T-cell (primary cell): ENCODE measurements at regions not wholly inside any gene's neighbourhood (a gene's known extent, or its start where the extent isn't known, plus 50 kb on each side); places are given as distances from the start of the nearest gene placed in this dataset.

Experiments
- ATAC-seq, 4 experiments: fragments of 200-7000 bp in 3 of 4; fragments of 150-1000 bp in 1 of 4; cut with Tn5 transposase; replicated peaks in 1 of 4; 1 replicate in 3 of 4; 2 replicates in 1 of 4; pipeline ENCODE4 v1.10.0; 2021; ENCODE audit warnings: moderate library complexity in 3 of 4, mild to moderate bottlenecking in 2 of 4, moderate number of reproducible peaks in 1 of 4
- CTCF ChIA-PET, 2 donors: fragments of 300-600 bp; sonication (Branson Sonifier 250); formaldehyde crosslinking; loops; one replicate each; lab custom pipeline; 2022; ENCODE audit warnings: antibody characterized with exemption in 2 of 2; lab: Charles Lee
- POLR2A ChIA-PET, 2 donors: fragments of 300-600 bp; sonication (Branson Sonifier 250); formaldehyde crosslinking; loops; one replicate each; lab custom pipeline; 2022; ENCODE audit warnings: antibody characterized with exemption in 2 of 2; lab: Charles Lee
- DNase-seq, 35 experiments: peaks; one replicate each; pipeline versions ENCODE4 v3.0.0 to v3.0.0-alpha.2; 2013 to 2023
- H3K27ac ChIP-seq: one replicate; pipeline ENCODE4 v1.5.1; 2013; ENCODE audit warnings: low read length
- H3K27me3 ChIP-seq, 2 experiments: replicated peaks in 1 of 2; 1 replicate in 1 of 2; 2 replicates in 1 of 2; pipeline versions ENCODE4 v1.6.1 to v1.7.0; 2013; ENCODE audit warnings: low read length in 1 of 2, mixed read lengths in 1 of 2; ENCODE audit not compliant: control insufficient read depth in 2 of 2, insufficient read depth in 2 of 2; ENCODE audit errors: extremely low read depth in 1 of 2
- H3K36me3 ChIP-seq, 2 donors: 1 replicate in 1 of 2; 2 replicates in 1 of 2; pipeline versions ENCODE4 v1.6.1 to v1.7.0; 2013; ENCODE audit warnings: low read length in 1 of 2; ENCODE audit not compliant: control insufficient read depth in 2 of 2, insufficient read depth in 1 of 2; ENCODE audit errors: extremely low read depth in 1 of 2
- H3K4me1 ChIP-seq, 2 experiments: 1 replicate in 1 of 2; 2 replicates in 1 of 2; pipeline versions ENCODE4 v1.6.1 to v1.7.0; 2013; ENCODE audit warnings: low read length in 2 of 2, mixed read lengths in 1 of 2; ENCODE audit not compliant: insufficient read depth in 2 of 2, control insufficient read depth in 1 of 2; ENCODE audit errors: extremely low read depth in 1 of 2
- H3K4me3 ChIP-seq, 2 donors: 1 replicate in 1 of 2; 2 replicates in 1 of 2; pipeline versions ENCODE4 v1.5.1 to v1.7.0; 2013; ENCODE audit warnings: mild to moderate bottlenecking in 2 of 2, low read length in 1 of 2, moderate library complexity in 1 of 2; ENCODE audit not compliant: control insufficient read depth in 1 of 2; ENCODE audit errors: extremely low read depth in 1 of 2
- H3K9me3 ChIP-seq: 2 replicates; pipeline ENCODE4 v1.7.0; 2013
- H3K27ac Mint-ChIP-seq, 2 donors: one replicate each; pipeline ENCODE4 v1.8.0; 2020 to 2021; ENCODE audit warnings: mild to moderate bottlenecking in 2 of 2, mixed read lengths in 2 of 2
- H3K27me3 Mint-ChIP-seq, 2 donors: one replicate each; pipeline ENCODE4 v1.8.0; 2021 to 2022; ENCODE audit warnings: mixed read lengths in 2 of 2
- H3K36me3 Mint-ChIP-seq: one replicate; pipeline ENCODE4 v1.8.0; 2021; ENCODE audit warnings: mixed read lengths
- H3K4me1 Mint-ChIP-seq, 3 donors: one replicate each; pipeline ENCODE4 v1.8.0; 2020 to 2022; ENCODE audit warnings: mixed read lengths in 3 of 3, mild to moderate bottlenecking in 1 of 3
- H3K4me3 Mint-ChIP-seq, 3 donors: one replicate each; pipeline ENCODE4 v1.8.0; 2020 to 2022; ENCODE audit warnings: mild to moderate bottlenecking in 3 of 3, mixed read lengths in 3 of 3, moderate library complexity in 3 of 3
- H3K9me3 Mint-ChIP-seq, 3 donors: one replicate each; pipeline ENCODE4 v1.8.0; 2020 to 2022; ENCODE audit warnings: mixed read lengths in 3 of 3
- WGBS: methylation state at CpG from one replicate; pipeline ENCODE4 v1.1.5; 2013; ENCODE audit warnings: missing lambda C conversion rate; ENCODE audit not compliant: insufficient coverage; 5-methylcytosine and 5-hydroxymethylcytosine counted together

DNA sequence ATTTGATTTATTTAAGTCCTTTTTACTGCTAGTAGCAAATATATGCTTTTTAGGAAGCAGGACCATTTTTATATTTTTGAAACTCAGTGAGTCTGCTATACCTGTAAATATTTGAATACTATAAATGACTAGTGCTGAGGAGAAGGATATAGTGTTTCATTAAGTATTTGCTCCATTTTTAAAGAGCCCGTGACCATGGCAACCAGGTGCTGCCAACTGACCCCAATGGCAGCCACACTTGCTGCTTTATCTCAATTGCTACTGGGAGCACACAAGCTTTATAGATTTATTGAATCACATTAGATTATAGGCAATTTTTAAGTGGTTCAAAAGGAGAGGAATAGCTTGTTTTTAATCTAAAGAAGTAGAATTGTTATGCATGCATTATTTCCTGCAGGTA lies 142.0 kb downstream of the SCG2 start:
- POLR2A ChIA-PET = no interaction called here
- Histone ChIP-seq H3K4me3 (no peak overlapping the region), H3K36me3 (no peaks in the 10 kb centered on the region)

GRCh38 chr2:223460774-223461211 lies 141.4 kb downstream of the SCG2 start:
- CTCF ChIA-PET = no interaction called here

More for the DNA sequence above, 142.0 kb downstream of the SCG2 start:
- H3K4me1 ChIP-seq = no peaks in the 10 kb centered on the region
- Mint-ChIP-seq H3K36me3 (no peaks in the 10 kb centered on the region), H3K27me3 (no peaks in the 10 kb centered on the region), H3K9me3 (peaks cover 4 to 5% (median 4%) of the 10 kb centered on the region in 3 donors), H3K4me3 (no peak overlapping the region), H3K4me1 (no peaks in the 10 kb centered on the region), H3K27ac (no peak overlapping the region)
- no peaks in the 10 kb centered on the region for H3K9me3 ChIP-seq
- WGBS = 86% methylated on average over 1 of the region's 1 CpG
- DNase-seq (no peak), ATAC-seq (no peak)
- H3K27ac ChIP-seq = no peak overlapping the region
- no peaks in the 10 kb centered on the region for H3K27me3 ChIP-seq
- CTCF ChIA-PET = no interaction called here

GRCh38 chr2:223464071-223464470 lies 138.1 kb downstream of the SCG2 start:
- POLR2A ChIA-PET = no interaction called here
- H3K27me3 Mint-ChIP-seq = no peaks in the 10 kb centered on the region
- H3K9me3 Mint-ChIP-seq = peaks cover 4 to 5% (median 4%) of the 10 kb centered on the region in 3 donors
- Histone ChIP-seq H3K4me3 (no peak overlapping the region), H3K9me3 (no peaks in the 10 kb centered on the region), H3K4me1 (no peaks in the 10 kb centered on the region), H3K27me3 (no peaks in the 10 kb centered on the region), H3K36me3 (no peaks in the 10 kb centered on the region), H3K27ac (no peak overlapping the region)
- CTCF ChIA-PET = no interaction called here
- 63% methylated on average over 1 of the region's 2 CpGs for WGBS
- no peaks in the 10 kb centered on the region for H3K36me3 Mint-ChIP-seq
- H3K4me3 Mint-ChIP-seq = no peak overlapping the region
- DNase-seq (no peak), ATAC-seq (no peak)
- H3K27ac Mint-ChIP-seq = no peak overlapping the region
- no peaks in the 10 kb centered on the region for H3K4me1 Mint-ChIP-seq

More at GRCh38 chr2:223460774-223461211, 141.4 kb downstream of the SCG2 start:
- H3K36me3 Mint-ChIP-seq = no peaks in the 10 kb centered on the region
- H3K9me3 Mint-ChIP-seq = peaks cover 4 to 5% (median 4%) of the 10 kb centered on the region in 3 donors
- H3K4me1 ChIP-seq = no peaks in the 10 kb centered on the region
- POLR2A ChIA-PET = no interaction called here
- H3K4me1 Mint-ChIP-seq = no peaks in the 10 kb centered on the region
- no peaks in the 10 kb centered on the region for H3K27me3 Mint-ChIP-seq
- no peak overlapping the region for H3K4me3 ChIP-seq
- H3K9me3 ChIP-seq = no peaks in the 10 kb centered on the region
- H3K36me3 ChIP-seq = no peaks in the 10 kb centered on the region
- no peaks in the 10 kb centered on the region for H3K27me3 ChIP-seq
- DNase-seq (no peak), ATAC-seq (no peak)
- H3K27ac Mint-ChIP-seq = no peak overlapping the region
- H3K27ac ChIP-seq = no peak overlapping the region
- H3K4me3 Mint-ChIP-seq = no peak overlapping the region

GRCh38 chr2:223465793-223466192 lies 136.4 kb downstream of the SCG2 start:
- no peaks in the 10 kb centered on the region for H3K27me3 ChIP-seq
- H3K4me1 ChIP-seq = no peaks in the 10 kb centered on the region
- no peaks in the 10 kb centered on the region for H3K9me3 ChIP-seq
- H3K4me3 Mint-ChIP-seq = no peak overlapping the region
- no peaks in the 10 kb centered on the region for H3K36me3 ChIP-seq
- CTCF ChIA-PET = no interaction called here
- H3K9me3 Mint-ChIP-seq = peaks cover 4 to 5% (median 4%) of the 10 kb centered on the region in 3 donors
- ATAC-seq (no peak), DNase-seq (peak in 3 of 35 experiments; percentile 0 to 15 (median 3))
- POLR2A ChIA-PET = no interaction called here
- H3K27ac Mint-ChIP-seq = no peak overlapping the region
- 100% methylated on average over 1 of the region's 2 CpGs for WGBS
- peaks cover 2 to 8% of the 10 kb centered on the region in 2 donors for H3K27me3 Mint-ChIP-seq
- H3K4me1 Mint-ChIP-seq = no peaks in the 10 kb centered on the region
- H3K27ac ChIP-seq = no peak overlapping the region
- H3K4me3 ChIP-seq = no peak overlapping the region
- no peaks in the 10 kb centered on the region for H3K36me3 Mint-ChIP-seq

- Mint-ChIP-seq H3K4me3 (no peak overlapping the region), H3K9me3 (peaks cover 2 to 4% (median 4%) of the 10 kb centered on the region in 3 donors), H3K27me3 (peaks cover 2 to 8% of the 10 kb centered on the region in 2 donors), H3K36me3 (no peaks in the 10 kb centered on the region), H3K27ac (no peak overlapping the region), H3K4me1 (no peaks in the 10 kb centered on the region)
- DNase-seq = no peak
- ChIA-PET POLR2A (no interaction called here), CTCF (no interaction called here)
- Histone ChIP-seq H3K9me3 (no peaks in the 10 kb centered on the region), H3K4me3 (no peak overlapping the region), H3K36me3 (no peaks in the 10 kb centered on the region), H3K27ac (no peak overlapping the region), H3K27me3 (no peaks in the 10 kb centered on the region), H3K4me1 (no peaks in the 10 kb centered on the region)
- no peak for ATAC-seq
- no CpG with 5 or more reads among the region's 2 CpGs for WGBS
Observed at GRCh38 chr2:223467196-223467595, 135.0 kb downstream of the SCG2 start.

GRCh38 chr2:223469270-223470046 lies 132.7 kb downstream of the SCG2 start:
- ATAC-seq (no peak), DNase-seq (no peak)
- peaks cover 2 to 8% of the 10 kb centered on the region in 2 donors for H3K27me3 Mint-ChIP-seq
- H3K9me3 Mint-ChIP-seq = peaks cover 0 to 3% (median 2%) of the 10 kb centered on the region in 3 donors
- Histone ChIP-seq H3K36me3 (no peaks in the 10 kb centered on the region), H3K4me3 (no peak overlapping the region), H3K9me3 (no peaks in the 10 kb centered on the region), H3K27me3 (no peaks in the 10 kb centered on the region), H3K4me1 (no peaks in the 10 kb centered on the region), H3K27ac (no peak overlapping the region)
- ChIA-PET CTCF (no interaction called here), POLR2A (no interaction called here)
- no peaks in the 10 kb centered on the region for H3K36me3 Mint-ChIP-seq
- no peaks in the 10 kb centered on the region for H3K4me1 Mint-ChIP-seq
- WGBS = 51% methylated on average over 3 of the region's 6 CpGs
- H3K27ac Mint-ChIP-seq = no peak overlapping the region
- no peak overlapping the region for H3K4me3 Mint-ChIP-seq
